GDM1 (cell line): ENCODE measurements at regions not wholly inside any gene's neighbourhood (a gene's known extent, or its start where the extent isn't known, plus 50 kb on each side); places are given as distances from the start of the nearest gene placed in this dataset.
"Not testable (repeated sequence)": the region's sequence is repeated elsewhere in the genome, so short reads cannot be mapped to it uniquely, and the experiment has no call there.

Source experiments
- DNase-seq: peaks from one replicate; lab custom pipeline; 2025; lab: John Stamatoyannopoulos, UW

- no peak for DNase-seq
These were observed 1233.3 kb upstream of the PABPC4L start for GRCh38 chr4:135434936-135435335.

GRCh38 chr4:135429528-135429927, 1227.9 kb upstream of the PABPC4L start:
- DNase-seq = no peak

- no peak for DNase-seq
These were observed 1216.8 kb upstream of the PABPC4L start for GRCh38 chr4:135418353-135418752.

- no peak for DNase-seq
These were observed 1210.6 kb upstream of the PABPC4L start for GRCh38 chr4:135412213-135412612.

DNA sequence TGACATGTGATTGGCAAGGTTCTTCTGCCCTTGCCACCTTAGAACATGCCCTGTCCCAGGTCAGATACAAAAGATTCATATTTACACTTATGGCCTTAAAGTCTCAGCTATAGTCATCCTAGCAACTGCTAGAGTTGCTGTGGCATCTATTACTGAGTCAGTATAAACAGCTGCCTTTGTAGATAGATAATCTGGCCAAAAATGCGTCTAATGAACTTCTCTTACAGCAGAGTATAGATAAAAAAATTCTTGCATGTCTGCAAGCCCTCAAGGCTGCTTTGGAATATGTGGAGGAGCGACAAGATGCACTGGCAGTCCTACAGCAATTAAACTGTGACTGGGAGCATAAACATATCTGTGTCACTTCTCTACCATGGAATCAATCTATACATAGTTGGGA, 1209.7 kb upstream of the PABPC4L start:
- no peak for DNase-seq

DNA sequence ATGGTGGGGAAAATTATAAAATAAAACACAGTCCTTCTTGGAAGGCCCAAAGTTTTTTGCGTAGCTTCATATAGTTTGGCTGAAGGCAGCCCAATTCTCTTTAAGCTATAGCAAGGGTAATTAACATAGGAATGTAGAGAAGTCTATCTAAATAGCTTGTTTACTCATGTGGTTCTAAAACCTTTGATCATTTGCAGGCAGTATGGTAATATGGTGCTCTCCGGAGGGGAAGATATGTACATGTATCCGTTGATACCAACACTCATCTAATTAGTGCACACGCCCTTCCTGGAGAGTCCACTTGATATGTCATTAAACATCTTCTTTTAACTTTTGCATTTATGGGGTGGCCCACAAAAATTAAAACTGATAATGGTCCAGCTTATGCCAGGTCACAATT, 1207.7 kb upstream of the PABPC4L start:
- DNase-seq = not testable (repeated sequence)

- DNase-seq = no peak
These were observed 1206.5 kb upstream of the PABPC4L start for GRCh38 chr4:135408109-135408508.

GRCh38 chr4:135406597-135406996, 1205.0 kb upstream of the PABPC4L start:
- DNase-seq = not testable (repeated sequence)

- DNase-seq = no peak
These were observed 1184.4 kb upstream of the PABPC4L start for GRCh38 chr4:135385830-135386581.

DNA sequence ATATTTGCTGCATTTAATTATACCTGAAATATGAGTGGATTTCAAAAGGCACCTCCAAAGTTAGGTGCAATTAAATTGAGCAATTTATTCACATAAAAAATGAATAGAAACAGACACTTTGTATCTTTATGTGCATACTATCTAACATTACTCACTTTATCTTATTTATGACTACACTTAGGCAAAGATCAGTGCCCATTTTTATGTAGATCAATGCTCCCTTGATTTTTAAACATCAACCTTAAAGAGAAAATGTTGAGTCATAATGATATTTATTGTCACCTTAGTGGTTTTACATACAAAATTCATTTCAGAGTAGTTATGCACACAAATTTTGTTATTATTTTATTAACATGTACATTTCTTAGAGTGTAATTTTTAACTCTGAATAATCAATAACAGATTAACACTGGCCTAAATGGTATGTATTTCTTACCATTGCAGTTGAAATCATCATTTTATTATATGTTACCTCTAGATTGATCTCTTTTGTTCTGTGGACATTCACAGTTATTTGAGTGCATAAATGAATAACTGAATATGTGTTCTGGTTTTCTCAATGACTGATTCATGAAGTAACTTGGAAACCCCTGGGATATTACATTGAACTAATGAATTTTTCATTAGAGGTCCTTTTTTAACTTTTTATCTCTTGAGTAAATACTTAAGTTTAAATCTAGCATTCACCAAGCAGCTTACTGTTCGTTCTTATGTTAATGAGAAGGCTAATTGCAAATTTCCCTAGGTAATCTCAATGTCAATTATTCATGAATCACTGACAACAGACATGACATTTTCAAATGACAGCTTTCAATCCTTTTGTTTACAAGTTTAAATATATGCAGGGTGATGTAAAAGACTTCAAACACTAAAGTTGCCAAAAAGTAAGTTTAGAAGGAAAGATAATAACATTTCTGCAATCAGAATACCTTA, 1182.0 kb upstream of the PABPC4L start:
- DNase-seq = no peak

GRCh38 chr4:135382280-135382959, 1180.8 kb upstream of the PABPC4L start:
- no peak for DNase-seq

DNA sequence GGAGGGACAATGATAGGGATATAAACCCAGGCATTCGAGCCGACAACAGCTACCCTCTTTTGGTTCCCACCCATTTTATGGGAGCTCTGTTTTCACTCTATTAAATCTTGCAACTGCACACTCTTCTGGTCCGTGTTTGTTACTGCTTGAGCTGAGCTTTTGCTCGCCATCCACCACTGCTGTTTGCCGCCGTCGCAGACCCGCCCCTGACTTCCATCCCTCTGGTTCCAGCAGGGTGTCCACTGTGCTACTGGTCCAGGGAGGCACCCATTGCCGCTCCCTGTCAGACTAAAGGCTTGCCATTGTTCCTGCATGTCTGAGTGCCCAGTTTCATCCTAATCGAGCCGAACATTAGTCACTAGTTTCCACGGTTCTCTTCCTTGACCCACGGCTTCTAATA, 1170.5 kb upstream of the PABPC4L start:
- no peak for DNase-seq

GRCh38 chr4:135371137-135371536, 1169.5 kb upstream of the PABPC4L start:
- DNase-seq = no peak

DNA sequence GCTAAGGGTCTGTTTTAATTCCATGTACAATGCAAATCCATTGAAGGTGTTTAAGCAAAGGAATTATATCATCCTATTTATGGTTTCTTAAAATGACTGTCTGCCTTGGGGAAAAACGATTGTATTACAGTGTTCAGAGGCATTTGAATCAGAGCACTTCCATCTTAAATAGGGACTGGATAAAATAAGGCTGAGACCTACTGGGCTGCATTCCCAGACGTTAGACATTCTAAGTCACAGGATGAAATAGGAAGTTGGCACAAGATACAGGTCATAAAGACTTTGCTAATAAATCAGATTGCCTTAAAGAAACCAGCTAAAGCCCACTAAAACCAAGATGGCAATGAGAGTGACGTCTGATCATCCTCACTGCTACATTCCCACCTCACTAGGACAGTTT, 1167.2 kb upstream of the PABPC4L start:
- no peak for DNase-seq

- no peak for DNase-seq
These were observed 1163.5 kb upstream of the PABPC4L start for GRCh38 chr4:135365065-135365464.

- DNase-seq = no peak
These were observed 1157.5 kb upstream of the PABPC4L start for GRCh38 chr4:135359128-135359527.

DNA sequence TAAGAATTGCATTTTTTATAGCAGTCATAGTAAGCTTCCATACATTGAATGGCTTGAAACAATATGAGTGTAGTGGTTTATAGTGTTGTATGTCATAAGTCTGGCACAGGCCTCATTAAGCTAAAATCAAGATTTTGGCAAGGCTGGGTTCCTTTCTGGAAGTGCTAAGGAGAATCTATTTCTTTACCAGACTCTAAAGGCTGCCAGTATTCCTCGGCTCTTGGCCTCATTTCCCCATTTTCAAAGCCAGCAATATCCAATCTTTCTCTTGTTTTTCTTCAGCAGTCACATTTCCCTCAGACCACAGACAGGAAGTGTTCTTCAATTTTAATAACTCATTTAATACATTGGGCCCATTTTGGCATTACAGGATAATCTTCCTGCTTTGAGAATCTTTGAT, 1155.5 kb upstream of the PABPC4L start:
- DNase-seq = no peak

DNA sequence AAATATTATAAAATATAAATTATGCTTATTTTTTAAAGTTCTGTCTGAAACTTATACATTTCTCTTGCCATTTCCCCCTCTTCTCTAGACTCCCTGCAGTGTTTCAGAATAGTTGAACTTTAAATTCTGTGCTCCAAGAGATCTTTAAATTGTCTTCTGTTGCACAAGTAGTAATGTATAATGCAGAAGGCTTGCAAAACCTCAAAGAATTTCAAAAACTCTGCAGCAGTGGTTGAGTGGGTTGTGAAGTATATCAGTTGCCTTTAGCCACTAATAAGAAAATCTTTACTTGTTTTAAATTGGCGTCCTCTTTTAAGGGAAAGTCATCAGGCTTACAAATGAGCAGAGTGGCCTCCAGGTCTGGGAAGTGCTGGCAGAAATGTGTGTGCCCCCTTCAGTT, 1153.3 kb upstream of the PABPC4L start:
- no peak for DNase-seq

DNA sequence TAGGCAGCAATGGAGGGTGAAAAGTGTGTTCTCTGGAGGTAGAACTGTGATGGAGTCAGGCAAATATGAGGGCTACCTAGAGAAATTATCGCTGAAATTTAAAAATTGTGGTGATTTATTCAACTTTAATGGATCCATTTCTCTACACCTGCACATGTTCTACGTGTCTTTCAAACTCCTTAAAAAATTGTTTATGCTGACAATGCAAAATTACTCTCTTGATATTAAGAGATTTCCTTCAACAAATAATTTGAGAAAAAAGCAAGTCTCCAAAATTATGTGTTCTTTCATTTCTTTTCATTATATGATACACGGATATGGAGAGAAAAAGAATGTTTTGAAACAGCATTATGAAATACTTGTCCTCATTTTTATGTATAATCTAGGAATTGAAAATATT, 1151.4 kb upstream of the PABPC4L start:
- DNase-seq = no peak

DNA sequence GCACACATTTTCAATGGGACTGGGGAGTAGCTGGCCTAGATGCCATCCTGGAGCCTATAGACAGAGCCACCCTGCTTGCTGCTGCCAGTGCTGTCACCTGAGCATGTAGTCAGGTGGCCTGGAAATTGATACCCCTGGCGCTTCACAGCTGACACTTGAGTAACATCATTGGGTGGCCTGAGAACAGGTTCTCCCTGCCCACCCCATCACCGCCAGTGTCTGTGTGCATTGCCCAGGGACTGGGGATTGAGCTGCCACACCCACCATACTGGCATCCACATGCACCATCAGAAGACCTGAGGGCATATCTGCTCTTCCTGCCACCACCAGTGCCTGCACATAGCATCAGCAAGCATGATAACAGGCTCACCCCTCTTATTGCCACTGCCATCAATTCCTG, 1142.9 kb upstream of the PABPC4L start:
- no peak for DNase-seq

DNA sequence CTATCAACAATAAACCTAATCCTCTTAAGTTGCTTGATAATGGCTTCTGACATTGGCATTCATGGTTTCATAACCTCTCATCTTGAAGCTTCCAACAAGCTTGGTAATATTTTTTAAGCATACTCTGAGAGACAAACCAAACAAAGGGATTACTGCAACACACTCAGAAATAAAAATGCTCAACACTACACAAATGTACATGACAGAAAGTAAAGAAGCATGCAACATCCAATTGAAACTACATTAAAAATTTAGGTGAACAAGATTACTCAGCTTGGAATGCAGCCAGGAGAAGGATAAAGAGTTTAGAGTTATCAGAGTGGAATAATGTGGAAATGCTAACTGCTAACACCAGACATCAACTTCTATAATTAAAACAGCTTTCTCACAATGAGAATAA, 1136.6 kb upstream of the PABPC4L start:
- no peak for DNase-seq

DNA sequence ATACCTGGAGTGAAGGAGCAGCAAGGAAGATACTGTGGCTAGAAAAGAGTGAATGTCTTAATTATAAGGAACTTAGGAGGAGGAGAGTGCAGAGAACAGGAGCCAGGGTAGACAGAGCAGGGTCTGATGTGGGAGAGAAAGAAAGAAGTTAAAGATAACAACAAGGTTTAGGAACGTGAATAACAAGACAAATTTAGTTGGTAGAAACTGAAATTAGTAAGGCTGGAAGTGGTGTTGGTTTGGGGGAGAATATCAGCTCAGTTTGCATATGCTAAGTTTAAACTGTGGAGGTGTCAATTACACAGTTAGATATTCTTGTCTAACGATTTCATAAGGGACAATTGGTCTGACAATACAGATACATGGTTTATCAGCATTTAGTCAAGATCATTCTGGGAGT, 1123.7 kb upstream of the PABPC4L start:
- no peak for DNase-seq

DNA sequence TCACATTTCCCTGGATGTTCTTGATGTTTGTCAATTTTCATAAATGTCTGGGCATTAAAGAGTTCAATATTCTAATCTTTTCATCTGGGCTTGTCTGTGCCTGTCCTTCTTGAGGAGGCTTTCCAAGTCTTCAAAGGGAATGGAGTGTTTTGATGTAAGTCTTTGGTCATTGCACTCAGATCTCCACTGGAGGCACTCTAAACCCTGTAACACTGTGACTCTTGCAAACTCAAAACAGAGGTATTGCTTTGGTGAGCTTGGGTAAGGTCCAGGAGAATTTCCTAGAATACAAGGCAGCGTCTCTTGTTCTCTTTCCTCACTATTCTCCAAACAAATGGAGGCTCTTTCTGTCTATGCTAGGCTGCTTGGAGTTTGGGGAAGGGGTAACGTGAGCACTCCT, 1118.1 kb upstream of the PABPC4L start:
- DNase-seq = no peak
